Muscle of back (tissue), 3 donors: ENCODE measurements at regions not wholly inside any gene's neighbourhood (a gene's known extent, or its start where the extent isn't known, plus 50 kb on each side); places are given as distances from the start of the nearest gene placed in this dataset.
"Not testable (repeated sequence)": the region's sequence is repeated elsewhere in the genome, so short reads cannot be mapped to it uniquely, and the experiment has no call there.

Experiments
- DNase-seq, 3 donors: peaks; one replicate each; pipeline versions ENCODE4 v3.0.0 to v3.0.0-alpha.2; 2013

DNA sequence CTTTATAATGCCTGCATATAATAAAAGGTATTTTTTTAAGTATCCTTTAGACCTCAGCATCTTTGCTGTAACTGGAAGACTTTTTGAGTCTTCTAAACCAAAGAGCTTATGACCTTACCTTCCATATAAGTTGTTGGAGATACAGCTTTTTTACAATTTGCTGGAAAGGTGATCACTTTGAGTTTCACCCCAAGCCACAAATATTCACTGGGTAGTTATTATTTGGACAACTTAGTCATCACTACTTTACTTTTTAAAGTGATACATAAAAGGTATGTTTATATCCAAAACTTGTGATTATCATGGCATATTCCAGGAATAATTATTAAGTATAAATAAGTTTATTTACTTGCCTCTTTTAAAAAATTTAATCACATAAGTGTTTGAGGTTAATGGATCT is 246.7 kb upstream of the NRIP1 start:
- no peak for DNase-seq

DNA sequence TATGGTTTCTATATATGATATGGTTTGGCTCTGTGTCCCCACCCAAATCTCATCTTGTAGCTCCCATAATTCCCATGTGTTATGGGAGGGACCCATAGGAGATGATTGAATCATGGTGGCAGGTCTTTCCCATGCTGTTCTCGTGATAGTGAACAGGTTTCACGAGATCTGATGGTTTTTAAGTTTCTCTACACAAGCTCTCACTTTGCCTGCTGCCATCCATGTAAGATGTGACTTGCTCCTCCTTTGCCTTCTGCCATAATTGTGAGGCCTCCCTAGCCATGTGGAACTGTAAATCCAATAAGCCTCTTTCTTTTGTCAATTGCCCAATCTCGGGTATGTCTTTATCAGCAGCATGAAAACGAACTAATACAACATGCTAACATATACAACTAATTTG is 252.2 kb upstream of the NRIP1 start:
- DNase-seq: not testable (repeated sequence)

DNA sequence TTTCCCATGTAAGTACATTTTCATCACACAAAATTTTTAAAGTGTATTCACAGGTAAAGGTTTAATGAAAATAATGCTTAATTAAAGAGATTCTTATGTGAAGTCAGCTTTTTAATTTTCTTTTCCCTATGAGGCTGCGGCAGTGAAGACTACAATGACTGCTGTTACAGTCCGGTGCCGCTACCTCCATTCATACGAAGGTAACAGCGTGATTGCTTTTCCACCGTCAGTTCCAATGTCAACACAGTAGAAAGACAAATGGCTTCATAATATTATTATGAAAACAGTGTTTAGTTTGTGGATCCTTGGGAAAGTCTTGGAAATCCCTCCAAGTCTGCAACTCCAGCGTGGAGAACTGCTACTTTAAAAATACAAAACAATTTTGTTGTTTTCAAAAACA is 254.9 kb upstream of the NRIP1 start:
- DNase-seq: no peak

DNA sequence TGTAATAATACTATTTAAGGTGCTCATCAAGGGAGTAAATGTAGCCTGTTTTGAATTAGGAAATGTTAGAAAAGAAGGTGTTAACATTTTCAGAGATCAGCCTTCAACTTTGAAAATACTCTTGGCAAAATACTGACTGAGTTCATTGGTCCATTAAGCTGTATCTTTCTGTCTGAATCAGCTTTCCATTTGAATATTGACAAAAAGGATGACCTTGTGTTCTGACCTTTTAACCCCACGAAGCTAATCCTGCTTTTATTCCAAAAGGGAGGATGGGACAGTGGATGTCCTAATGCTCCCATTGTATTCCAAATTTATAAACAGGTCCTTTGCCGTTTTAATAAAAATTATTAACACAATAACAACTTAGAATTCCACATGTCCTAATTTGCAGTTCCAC is 259.7 kb upstream of the NRIP1 start:
- DNase-seq: no peak

DNA sequence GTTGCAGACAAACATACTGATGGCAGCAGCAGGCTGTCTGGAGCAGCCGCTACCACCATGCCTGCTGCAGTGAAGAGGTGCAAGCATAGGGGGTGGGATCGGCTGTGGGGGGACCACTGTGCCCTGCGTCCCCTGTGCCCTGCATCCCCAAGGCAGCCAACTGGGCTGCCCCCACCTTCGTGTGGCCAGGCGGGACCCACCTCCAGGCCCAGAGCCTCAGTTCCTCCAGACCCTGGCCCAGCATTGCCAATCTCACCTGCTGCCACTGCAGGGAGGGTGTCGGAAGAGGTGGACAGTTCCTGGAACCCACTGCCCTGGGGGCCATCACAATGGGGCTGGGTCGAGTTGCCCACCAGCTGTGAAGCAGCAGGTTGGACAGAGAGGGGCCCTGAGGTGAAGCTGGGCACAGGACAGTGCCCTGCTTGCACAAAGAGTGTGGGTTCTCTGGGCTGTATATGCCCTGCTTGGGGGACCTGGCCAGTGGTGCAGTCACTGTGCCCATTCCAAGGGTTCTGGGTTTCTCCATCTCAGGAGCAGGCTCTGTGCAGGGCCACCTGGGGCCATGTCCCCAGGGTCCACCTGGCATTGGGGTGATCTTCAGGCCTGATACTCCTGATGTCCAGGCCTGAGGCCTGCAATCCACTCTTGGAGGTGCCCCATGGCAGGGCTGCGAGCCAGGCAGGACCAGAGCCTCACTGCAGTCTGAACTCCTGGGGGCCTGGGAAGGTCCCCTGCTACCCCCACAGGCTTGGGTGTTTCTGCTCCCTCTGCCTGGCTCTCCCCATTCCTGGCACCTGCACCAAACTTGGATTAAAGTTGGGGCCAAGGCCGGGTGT is 261.4 kb upstream of the NRIP1 start:
- DNase-seq: no peak

DNA sequence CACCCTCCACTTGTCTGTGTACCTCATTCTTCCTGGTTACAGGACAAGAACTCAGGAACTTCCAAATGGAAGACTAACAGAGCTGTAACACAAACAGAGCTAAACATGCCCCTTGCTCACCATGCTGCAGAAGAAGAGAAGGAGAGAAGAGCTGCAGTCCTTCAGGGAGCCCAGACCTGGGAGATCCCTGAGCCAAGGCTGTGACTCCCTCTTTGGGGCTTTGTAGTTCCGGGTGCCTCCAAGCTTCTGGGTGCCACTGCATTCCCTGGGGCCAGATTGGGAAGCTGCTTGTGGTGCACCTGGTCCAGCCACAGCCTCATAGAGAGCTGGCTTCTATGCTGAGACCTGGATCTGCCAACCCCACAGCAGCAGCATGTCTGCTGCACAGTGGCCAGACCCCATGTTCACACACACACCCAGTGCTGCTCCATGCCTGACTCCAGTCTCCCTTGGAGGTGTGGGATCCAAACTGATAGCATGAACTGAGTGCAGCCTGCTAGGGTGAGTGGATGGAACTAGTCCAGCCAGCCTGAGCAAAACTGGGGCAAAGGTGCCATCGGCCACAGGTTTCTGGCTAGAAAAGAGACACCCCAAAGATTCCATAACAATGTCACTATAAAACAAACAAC is 263.0 kb upstream of the NRIP1 start:
- no peak for DNase-seq

DNA sequence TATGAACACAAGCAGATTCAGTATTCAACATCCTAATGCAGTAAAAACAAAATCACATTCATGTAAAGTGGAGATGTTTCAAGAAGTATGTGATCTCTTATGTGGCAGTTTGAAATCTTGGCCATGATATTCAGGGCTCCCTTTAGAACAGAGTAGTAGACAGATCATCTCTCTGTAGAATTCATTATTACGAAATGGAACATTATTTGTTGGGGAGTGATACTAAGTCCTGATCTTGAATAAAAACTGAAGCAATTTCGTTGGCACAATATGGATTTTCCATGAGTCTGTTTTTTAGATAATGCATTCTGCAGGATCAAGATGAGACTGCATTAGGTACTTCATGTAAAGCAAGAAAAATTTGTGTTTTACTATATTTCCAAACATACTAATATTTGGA is 264.4 kb upstream of the NRIP1 start:
- DNase-seq: peak in 2 of 3 donors; percentile 43 to 81

DNA sequence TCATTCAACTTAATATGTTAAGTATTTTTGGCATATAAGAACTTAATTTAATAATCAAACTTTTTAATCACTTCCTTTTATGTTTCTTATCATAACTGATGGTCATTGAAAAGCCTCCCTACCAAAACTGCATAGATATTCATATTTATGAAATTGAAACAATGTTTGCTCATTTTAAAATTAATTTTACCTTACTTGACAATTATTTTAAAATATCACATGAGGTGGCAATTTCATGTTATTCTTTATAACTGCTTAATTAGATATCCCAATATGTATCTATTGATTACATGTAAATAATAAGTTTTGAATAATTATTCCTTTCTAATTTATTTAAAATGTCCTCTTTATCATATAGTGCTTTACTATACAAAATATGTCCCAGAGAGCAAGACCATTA is 266.1 kb upstream of the NRIP1 start:
- no peak for DNase-seq

DNA sequence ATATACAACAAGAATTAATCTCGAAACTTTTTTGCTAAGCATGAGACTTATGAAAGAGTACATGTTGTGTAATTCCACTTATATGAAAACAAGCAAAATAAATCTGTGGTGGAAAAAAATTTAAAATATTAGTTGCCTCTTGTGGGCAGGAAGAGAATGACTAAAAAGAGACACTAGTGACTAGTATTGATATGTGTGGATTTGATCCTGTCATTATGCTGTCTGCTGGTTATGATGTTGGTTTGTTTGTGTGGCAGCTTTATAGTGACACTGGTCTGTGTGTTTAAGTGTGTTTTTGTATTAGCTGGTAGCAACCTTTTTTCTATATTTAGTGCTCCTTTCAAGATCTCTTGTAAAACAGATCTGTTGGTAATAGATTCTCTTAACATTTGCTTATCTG is 267.8 kb upstream of the NRIP1 start:
- DNase-seq: no peak

DNA sequence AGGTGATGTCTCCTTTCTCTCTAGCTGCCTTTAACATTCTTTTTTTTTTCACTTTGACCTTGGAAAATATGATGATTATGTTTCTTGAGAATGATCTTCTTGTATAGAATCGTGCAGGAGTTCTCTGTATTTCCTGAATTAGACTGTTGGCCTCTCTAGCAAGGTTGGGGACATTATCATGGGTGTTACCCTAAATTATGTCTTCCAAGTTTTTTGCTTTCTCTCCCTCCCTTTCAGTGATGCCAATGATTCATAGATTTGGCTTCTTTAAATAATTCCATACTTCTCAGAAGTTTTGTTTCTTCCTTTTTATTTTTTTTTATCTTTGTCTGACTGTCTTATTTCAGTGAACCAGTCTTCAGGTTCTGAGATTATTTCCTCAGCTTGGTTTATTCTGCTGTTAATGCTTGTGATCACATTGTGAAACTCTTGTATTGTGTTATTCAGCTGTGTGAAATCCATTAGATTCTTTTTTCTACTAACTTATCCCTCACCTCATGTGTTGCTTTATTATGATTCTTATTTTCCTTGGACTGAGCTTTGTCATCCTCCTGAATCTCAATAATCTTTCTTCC is 268.4 kb upstream of the NRIP1 start:
- peak in 1 of 3 donors; percentile 30 for DNase-seq

DNA sequence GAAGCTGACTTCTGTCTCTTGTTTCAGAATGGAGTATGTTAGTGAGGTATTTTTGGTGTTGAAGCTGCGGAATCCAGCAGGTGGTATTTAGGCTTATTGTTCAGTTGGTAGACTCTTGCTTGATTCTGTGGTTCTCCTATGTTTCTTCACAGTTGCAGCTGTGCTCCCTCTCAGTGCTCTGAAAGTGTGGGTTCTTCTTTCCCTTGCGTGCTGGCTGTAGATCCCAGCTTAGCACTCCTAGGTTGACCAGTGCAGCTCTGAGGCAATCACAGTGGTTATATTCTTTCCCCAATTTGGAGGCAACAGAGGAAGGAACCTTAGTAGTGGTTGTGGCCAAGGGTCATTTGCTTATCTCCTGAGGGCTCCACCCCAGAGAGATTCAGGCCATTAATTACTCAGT is 269.2 kb upstream of the NRIP1 start:
- no peak for DNase-seq

DNA sequence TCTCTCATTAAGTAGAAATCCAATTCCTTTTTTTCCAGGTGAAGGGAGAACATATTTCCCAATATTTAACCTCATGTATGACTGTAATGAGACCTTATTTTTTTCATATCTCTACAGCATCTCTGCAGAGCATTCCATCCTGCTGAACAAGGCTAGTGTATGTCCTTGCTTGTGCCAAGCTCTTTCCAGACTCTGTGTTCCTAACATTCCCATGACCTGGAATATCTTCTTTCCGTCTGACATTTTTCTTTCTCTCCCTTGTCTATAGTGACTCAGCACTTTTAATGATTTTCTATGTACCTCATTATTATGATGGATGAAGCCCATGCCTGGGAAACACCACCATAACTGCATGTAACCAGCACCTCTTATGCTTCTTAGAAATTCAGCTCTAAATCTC is 278.3 kb upstream of the NRIP1 start:
- DNase-seq: peak in 1 of 3 donors; percentile 25

DNA sequence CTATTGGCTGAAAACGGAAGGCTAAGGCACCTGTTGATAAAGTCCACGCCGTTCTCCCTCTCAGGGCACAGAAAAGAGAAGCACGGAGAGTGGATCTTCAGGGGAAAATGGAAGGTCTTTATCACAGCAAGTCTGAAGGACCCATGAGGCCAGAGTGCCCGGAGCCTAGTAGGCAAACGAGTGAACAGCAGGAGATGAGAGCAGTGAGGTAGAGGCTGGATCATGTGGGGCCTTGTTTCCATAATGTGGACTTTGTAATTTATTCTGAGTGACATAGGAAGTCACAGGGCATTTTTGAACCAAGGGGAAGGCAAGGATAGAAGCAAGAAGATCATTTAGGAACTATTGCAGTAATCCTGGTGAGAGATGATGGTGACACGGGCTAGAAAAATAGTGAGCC is 287.2 kb upstream of the NRIP1 start:
- no peak for DNase-seq

DNA sequence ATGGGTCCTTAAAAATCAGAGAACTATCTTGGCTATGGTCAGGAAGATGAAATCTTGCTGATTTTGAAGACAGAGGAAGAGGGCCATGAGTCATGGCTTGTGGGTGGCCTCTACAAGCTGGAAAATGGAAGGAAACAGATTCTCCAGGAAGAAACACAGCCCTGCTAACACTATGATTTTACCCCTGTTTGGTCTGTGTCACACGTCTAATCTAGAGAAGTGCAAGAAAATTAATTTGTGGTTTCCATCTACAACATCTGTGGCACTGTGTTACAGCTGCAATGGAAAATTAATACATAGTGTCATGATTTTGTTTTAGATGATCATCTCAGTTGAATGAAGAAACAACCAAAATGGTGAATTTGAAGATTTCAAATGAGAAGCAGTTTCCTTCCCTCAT is 288.7 kb upstream of the NRIP1 start:
- no peak for DNase-seq

DNA sequence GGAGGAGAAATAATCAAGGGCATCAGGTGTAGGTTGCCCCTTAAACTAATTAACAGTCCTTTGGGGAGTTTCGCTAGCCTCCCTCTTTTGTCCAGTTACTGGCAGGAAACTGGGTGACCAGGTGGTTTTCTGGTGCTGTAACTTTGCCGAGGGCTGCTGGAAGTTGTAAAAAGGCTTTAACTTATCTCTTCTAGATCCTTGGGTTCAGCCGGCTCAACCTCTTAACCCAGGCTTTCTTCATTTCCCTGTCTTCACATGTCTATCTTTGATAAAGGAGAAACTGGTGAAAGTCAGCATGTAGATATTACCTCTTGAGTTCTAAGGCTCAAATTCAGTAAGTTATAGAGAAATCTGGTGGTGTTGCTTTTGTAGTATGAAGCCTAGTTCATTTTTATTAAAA is 289.7 kb upstream of the NRIP1 start:
- DNase-seq: no peak

DNA sequence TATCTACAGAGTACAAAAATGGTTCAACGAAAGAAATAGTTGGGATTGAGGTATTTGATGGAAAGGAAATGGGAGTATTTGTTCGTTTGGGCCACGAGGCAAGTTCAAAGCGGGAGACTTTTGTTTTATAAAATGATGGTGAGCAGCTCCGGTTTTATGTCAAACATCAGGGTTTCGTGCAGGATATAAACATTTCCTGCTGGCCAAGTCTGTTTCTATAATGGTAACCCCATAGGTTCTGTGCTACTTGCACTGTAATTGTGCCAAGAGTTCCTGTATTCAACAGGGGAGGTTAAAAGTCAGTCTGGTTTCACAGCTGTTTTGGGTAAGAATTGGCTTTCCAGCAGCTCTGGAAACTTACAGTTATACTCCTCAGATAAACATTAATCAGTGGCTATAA is 290.3 kb upstream of the NRIP1 start:
- peak in 1 of 3 donors; percentile 17 for DNase-seq

DNA sequence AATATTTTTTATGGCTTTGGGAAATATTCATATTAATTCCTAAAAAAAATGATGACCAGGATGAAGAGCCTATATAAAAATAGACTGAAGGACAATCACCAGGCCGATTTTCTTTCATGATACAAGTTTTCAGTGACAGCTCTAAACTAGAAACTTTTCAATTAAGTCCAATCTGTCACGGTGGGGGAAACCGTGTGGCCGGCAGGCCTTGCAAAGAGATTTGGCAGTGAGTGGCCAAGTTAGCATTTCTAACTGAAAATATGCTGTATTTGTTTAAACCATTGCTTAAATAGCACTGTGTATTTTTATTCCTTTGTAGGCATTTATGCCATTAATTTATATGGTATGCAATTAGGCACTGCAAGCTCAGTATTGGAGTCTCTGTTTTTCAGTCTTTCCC is 294.5 kb upstream of the NRIP1 start:
- no peak for DNase-seq

DNA sequence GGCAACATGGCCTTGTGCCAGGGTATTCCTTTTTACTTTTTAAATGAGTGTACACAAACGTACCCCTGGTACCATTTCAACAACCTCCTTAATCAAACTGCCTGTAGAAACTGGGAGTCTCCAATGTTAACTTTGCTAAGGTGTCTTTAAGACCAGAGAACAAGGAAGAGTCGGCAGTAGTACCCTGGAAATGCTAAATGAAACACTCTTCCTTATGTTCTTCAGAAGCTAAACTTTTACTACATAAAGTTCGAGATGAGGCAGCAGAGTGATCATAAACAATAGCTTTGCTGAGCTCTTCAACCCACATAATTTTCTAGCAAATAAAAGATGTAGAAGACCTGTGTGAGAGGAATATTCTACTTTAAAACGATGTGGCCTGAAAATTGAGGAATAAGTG is 297.7 kb upstream of the NRIP1 start:
- no peak for DNase-seq

DNA sequence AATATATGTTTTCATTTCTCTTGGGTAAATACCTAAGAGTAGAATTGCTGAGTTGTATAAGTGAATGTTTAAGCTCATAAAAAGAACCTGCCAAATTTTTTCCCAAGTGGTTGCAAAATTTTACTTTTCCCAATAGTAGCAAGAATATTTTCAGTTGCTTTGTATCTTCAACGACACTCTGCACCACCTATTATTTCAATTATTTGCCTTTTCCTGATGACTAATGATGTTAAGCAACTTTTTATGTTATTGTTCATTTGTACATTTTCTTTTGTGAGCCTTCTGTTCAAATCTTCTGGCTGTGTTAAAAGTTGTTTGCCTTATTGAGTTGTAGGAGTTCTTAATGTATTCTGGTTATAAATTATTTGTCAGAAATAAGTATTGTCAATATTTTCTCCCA is 299.1 kb upstream of the NRIP1 start:
- no peak for DNase-seq

DNA sequence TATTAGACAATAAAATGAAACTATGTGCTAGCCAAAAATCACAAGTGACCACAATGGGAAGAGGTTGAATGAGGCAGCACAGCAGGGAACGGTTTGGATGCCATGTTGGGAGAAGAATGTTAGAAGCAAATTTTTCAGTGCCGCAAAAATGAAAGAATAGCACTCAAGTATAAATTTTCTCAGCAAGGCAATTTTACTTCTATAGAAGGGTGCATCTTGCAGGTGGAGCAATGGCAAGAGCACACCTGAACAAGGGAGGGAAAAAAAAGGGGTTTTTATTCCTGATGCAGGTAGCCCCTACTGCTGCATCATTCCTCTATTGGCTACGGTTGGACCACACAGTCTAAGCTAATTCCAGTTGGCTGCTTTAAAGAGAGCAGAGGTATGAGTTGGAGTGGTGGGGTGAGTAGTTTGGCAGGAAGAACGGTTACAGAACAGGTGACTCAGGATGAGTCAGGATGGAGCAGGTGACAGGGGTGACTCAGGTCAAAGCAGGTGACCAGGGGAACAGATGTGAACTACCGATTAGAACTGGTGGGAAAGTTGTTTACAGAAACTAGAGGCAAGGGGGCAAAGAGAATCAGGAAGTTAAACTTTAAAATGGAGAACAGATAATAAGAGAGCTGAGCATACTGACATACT is 301.1 kb upstream of the NRIP1 start:
- DNase-seq: no peak

DNA sequence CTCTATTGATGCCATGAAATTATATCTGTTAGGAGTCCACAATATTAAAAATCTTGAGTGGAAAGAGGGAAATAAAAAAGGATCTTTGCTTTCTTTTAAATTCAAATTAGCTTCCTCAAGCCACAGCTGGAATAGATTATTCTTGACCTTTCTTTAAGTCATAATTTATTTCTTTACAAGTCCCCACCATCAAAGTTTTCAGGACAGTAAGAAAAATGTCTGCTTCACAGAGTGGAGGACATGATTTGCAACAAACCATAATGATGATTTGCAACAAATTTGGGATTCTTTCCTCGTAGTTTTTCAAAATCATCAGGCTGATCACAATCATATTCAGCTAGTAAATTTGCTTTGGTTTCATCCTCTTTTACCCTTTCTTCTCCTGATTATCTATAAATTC is 301.8 kb upstream of the NRIP1 start:
- DNase-seq: no peak

DNA sequence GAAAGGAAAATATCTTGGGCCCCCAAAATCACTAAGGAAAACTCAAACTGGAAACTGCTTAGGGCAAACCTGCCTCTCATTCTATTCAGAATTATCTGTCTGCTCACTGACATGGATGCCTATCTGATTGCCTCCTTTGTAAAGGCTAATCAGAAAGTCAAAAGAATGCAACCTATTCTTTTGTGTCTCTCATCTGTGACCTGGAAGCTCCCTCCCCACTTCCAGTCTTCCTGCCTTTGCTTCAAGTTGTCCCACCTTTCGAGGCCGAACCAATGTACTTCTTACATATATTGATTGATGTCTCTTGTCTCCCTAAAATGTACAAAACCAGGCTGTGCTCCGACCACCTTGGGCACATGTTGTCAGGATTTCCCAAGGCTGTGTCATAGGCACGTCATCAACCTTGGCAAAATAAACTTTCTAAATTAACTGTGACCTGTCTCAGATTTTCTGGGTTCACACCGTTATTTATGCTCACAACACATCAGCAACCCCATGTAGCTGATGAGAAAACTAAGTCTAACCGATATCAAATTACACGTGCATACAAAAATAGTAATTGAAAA is 302.3 kb upstream of the NRIP1 start:
- DNase-seq: no peak
